SU-DHL-6 (cell line): ENCODE measurements at regions not wholly inside any gene's neighbourhood (a gene's known extent, or its start where the extent isn't known, plus 50 kb on each side); places are given as distances from the start of the nearest gene placed in this dataset.

Source experiments
- CTCF ChIP-seq: fragments of 200-600 bp; sonication (generic); IDR thresholded peaks from one replicate; pipeline ENCODE4 v1.5.1; 2017; ENCODE audit warnings: antibody characterized with exemption, mild to moderate bottlenecking, low read length, moderate library complexity; ENCODE audit not compliant: insufficient read depth, poor library complexity, severe bottlenecking
- EZH2phosphoT487 ChIP-seq: fragments of 200-600 bp; sonication (generic), shearing (Covaris generic); conservative IDR thresholded peaks from 2 replicates; pipeline ENCODE4 v1.6.1; 2018; ENCODE audit warnings: mild to moderate bottlenecking, antibody characterized with exemption, low read length, moderate library complexity, mixed read lengths

- TF ChIP-seq CTCF (no peak), EZH2phosphoT487 (no peak)
These were observed 408.3 kb downstream of the MCTP2 start for GRCh38 chr15:94639701-94640100.
